GM18519 (cell line): ENCODE measurements at regions not wholly inside any gene's neighbourhood (a gene's known extent, or its start where the extent isn't known, plus 50 kb on each side); places are given as distances from the start of the nearest gene placed in this dataset.
"Not testable (repeated sequence)": the region's sequence is repeated elsewhere in the genome, so short reads cannot be mapped to it uniquely, and the experiment has no call there.

Source experiments
- ATAC-seq: cut with Tn5 transposase; IDR thresholded peaks from one replicate; pipeline ENCODE4 v1.9.1; 2021; ENCODE audit warnings: mild to moderate bottlenecking, moderate library complexity; ENCODE audit not compliant: unreplicated experiment, low FRiP score

- ATAC-seq = not testable (repeated sequence)
Observed at GRCh38 chr14:106556211-106556610, 1029.8 kb downstream of the TMEM121 start.

- ATAC-seq = no peak
Observed at GRCh38 chr14:106556665-106557289, 1030.4 kb downstream of the TMEM121 start.

DNA sequence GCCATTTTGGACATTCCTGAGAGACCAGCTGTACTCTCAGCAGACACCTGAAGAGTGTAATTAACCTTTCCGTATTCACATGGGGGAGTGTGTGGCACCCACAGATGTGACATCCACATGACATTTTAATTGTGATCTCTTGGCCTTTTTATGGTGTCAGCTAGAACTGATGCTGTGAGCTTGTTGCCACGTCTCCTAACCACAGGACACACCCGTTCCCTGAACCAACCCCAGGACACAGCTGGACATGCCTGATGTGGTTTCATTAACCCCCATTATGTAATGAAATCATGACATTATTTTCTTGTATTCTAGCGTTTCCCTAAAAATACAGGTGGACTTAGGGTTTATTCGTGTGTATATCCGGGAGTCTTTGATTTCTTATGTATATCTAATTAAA is 1036.1 kb downstream of the TMEM121 start:
- no peak for ATAC-seq

DNA sequence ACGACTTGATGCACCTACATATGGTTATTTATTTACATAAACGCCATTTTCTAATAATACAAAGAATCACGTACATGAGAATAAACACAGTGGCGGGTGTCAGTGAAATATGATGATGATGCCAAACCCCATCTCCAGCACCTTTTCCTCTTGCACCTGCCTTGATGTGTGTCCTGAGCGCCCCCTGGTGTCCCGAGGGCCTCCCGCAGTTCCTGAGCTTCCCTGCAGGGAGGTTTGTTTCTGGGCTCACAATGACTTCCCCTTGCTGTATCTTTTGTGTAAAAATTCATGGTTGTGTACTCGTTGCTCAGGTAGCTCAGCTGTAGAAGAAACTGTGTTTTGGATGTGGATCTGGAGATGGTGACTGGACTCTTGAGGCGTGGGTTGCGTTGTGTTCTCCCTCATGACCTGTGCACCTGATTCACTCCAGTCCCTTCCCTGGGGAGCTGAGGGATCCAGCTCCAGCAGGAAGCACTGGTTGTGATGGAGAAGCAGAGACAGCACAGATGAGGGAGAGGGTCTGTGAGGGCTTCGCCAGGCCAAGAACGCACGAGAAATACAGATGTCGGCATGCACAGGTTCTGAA is 1037.8 kb downstream of the TMEM121 start:
- no peak for ATAC-seq

DNA sequence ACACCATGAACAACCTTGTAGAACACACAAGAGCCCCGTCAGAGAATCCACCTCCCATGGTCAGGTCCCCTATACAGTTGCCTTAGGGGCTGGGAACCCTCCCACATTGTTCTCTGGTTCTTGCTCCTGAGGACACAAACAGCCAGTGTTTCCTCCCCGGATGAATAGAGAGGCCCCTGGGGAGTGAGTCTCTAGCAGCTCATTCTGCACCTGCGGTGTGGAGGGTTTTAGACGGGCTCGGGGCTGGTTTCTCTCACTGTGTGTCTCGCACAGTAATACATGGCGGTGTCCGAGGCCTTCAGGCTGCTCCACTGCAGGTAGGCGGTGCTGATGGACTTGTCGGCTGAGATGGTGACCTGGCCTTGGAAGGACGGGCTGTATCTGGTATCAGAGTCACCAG is 1052.1 kb downstream of the TMEM121 start:
- ATAC-seq = no peak

DNA sequence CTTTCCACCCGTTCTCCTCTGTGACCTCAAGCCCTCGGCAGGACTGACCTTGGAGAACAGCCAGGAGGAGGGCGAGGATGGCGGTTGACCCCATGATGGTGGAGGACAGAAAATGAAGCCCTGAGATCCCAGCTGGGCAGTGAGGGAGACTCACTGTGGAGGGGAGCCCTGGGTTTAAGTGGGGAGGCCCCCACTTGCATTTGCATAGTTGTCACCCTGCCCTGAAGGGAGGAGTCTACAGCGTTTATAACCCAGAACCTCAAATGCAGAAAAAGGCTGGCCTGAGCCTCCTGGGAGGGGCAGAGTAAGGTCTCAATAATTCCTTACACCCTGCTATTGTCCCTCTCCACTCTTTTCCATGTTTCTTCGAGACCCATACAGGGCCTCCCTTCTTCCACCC is 1052.7 kb downstream of the TMEM121 start:
- no peak for ATAC-seq

- no peak for ATAC-seq
Observed at GRCh38 chr14:106585692-106586091, 1059.3 kb downstream of the TMEM121 start.

- ATAC-seq = no peak
Observed at GRCh38 chr14:106586098-106586704, 1059.8 kb downstream of the TMEM121 start.

GRCh38 chr14:106591539-106591938 is 1065.2 kb downstream of the TMEM121 start:
- not testable (repeated sequence) for ATAC-seq

GRCh38 chr14:106592115-106592852 is 1065.9 kb downstream of the TMEM121 start:
- ATAC-seq = not testable (repeated sequence)

- ATAC-seq = no peak
Observed at GRCh38 chr14:106599209-106599608, 1072.8 kb downstream of the TMEM121 start.

DNA sequence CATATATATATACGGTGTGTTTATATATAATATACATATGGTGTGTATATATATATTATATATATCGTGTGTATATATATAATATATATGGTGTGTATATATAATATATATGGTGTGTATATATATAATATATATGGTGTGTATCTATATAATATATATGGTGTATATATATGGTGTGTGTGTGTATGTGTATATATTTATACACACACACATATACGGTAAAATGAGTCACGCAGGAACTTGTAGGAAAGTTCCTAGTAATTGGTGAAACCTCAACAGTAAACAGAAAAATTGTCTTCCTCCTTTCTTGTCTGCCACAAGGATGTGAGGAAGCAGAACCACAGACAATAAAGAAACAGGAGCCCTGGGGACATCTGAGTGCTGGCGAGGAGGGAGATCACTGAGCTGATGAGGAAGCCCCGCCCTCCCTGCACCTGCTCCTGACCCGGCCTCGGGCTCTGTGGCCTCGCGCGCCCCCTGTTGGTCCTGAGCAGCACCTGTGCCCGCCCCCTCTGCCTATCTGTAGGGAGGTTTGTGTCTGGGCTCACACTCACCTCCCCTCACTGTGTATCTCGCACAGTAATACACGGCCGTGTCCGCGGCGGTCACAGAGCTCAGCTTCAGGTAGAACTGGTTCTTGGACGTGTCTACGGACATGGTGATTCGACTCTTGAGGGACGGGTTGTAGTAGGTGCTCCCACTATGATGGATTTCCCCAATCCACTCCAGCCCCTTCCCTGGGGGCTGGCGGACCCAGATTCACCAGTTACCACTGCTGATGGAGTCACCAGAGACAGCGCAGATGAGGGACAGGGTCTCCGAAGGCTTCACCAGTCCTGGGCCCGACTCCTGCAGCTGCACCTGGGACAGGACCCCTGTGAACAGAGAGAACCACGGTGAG is 1079.4 kb downstream of the TMEM121 start:
- ATAC-seq = no peak

DNA sequence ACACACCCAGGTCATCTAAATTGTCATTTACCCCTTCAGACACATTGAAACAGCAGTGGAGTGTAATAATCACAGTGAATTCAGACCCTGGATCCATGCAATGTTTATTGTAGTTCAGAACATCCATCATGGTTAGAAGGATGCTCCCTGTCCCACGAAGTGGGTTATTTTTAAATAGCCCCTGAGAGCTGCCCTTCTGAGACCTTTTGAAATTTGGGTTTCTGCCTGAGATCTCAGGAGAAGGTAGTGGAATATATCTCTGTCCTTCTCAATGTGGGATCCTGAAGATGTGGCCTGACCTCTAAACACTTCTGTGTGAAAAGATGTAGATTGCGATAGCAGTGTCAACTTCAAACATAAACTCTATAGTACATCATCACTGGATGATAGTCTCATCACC is 1080.6 kb downstream of the TMEM121 start:
- ATAC-seq = no peak

DNA sequence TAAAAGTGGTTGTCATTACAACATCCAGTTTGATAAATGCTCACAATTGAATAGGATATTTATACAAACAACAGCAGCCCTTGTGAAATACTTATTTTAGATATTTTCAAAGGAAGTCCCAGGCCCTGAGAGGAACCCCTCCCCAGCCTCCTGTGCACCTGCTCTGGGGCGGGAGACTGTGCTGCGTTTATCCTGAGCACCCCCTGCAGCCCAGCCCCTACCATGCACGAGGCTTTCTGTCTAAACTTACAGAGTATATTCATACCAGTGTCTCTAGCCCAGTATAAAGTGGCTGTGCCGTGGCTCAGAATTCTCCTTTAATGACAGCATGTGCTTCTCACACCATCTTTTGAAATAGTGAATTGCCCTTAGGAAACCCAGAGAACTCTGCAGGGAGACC is 1084.3 kb downstream of the TMEM121 start:
- no peak for ATAC-seq

GRCh38 chr14:106613256-106613655 is 1086.9 kb downstream of the TMEM121 start:
- ATAC-seq = no peak

DNA sequence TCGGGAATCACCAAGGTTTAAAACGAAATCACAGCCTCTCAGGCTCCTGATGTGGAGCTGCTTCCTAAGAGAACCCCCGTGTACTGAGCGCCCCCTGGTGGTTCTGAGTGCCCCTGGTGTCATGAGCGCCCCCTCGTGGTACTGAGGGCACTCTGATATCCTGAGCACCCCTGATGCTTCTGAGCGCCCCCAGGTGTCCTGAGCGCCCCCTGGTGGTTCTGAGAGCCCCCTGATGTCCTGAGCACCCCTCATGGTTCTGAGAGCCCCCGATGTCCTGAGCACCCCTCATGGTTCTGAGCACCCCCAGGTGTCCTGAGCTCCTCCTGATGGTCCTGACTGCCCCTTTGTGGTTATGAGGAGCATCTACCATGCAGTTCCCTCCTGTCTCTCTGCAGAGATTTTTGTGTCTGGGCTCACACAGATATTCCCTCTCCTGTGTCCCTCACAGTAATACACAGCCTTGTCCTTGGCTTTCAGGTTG is 1092.1 kb downstream of the TMEM121 start:
- ATAC-seq = not testable (repeated sequence)

DNA sequence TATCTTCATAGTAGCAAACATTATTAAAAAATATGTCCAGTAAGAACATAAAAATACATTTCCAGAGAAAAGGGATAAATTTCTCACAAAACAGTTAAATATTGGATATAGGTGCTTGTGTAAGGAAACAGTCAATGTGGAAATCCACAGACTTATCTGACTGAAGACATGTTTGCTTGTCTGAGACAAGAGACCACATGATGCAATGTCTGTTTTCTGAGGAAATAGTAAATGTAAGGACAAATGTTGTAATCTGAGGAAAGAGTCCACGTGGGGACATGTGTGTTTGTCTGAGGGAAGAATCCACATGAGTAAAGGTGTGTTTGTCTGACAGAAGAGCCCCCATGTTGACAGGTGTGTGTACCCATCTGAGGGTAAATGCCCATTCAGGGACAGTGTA is 1093.2 kb downstream of the TMEM121 start:
- ATAC-seq = no peak

DNA sequence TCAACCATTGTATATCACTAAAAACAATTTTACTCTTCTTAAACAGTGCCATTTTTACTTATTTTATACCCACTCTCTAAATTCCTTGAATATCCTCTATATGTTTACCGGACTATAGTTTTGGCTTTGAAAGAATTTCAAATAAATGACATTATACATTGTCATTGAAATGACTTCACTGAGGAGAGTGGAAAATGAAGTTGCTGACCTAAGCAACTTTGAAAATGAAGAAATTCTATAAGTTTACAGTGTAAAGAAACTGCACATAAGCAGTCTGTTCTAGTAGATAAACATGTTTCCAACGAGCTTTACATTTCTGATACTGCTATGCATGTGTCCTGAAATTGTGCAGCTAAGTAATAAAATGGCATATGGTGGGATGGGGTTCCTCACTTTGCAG is 1094.0 kb downstream of the TMEM121 start:
- ATAC-seq = no peak

DNA sequence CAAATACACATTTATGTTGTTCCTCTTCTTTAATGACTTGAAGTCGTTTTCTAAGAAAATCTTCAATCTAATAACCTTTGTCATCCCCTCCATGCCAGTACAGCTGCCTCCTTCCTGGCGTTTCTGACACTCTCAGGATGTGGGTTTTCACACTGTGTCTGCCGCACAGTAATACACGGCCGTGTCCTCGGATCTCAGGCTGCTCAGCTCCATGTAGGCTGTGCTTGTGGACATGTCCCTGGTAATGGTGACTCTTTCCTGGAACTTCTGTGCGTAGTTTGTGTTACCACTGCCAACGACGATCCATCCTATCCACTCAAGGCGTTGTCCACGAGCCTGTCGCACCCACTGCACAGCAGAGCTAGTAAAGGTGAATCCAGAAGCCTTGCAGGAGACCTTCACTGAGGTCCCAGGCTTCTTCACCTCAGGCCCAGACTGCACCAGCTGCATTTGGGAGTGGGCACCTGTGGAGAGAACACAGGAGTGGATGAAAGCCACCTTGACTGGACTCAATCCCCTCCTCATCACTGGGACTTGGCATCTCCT is 1095.9 kb downstream of the TMEM121 start:
- no peak for ATAC-seq

DNA sequence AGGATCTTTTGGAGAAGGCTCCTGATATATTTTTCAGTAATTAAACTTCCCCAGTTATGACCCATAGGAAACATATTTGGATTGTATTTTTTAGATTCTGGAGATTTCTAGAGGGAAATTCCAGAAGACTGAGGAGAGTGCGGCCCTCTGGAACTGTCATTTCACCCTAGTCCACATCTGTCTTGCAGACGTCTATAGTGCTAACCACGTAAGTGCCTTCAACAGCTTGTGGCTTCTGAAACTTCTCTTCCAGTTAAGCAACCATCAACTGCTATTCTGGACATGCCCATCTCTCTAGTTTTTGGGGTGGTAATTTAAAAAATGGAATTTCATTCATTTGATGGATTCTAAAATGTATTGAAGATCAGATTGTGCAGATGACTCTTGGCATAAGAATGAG is 1098.8 kb downstream of the TMEM121 start:
- ATAC-seq = no peak
